Common myeloid progenitor, CD34-positive (primary cell): ENCODE measurements at regions not wholly inside any gene's neighbourhood (a gene's known extent, or its start where the extent isn't known, plus 50 kb on each side); places are given as distances from the start of the nearest gene placed in this dataset.

Experiments
- CTCF ChIA-PET: fragments of 350-600 bp; sonication (Branson Sonifier 250); formaldehyde crosslinking; loops from one replicate; lab custom pipeline; 2021; ENCODE audit warnings: antibody characterized with exemption; lab: Charles Lee
- POLR2A ChIA-PET: fragments of 350-600 bp; sonication (Branson Sonifier 250); formaldehyde crosslinking; loops from one replicate; lab custom pipeline; 2021; ENCODE audit warnings: antibody characterized with exemption; lab: Charles Lee
- DNase-seq, 3 donors: peaks; one replicate each; pipeline versions ENCODE4 v3.0.0 to v3.0.0-alpha.2; 2013
- H3K27ac ChIP-seq, 2 experiments: 1 replicate in 1 of 2; 2 replicates in 1 of 2; pipeline ENCODE4 v1.7.0; 2013; ENCODE audit warnings: inconsistent platforms in 2 of 2, low read length in 2 of 2, mild to moderate bottlenecking in 2 of 2, low read depth in 1 of 2, moderate library complexity in 1 of 2; ENCODE audit not compliant: severe bottlenecking in 2 of 2, insufficient read depth in 1 of 2, poor library complexity in 1 of 2
- H3K27me3 ChIP-seq, 5 experiments: replicated peaks in 2 of 5; 1 replicate in 3 of 5; 2 replicates in 2 of 5; pipeline versions ENCODE4 v1.6.1 to v1.7.0; 2013; ENCODE audit warnings: low read length in 4 of 5, mild to moderate bottlenecking in 2 of 5, moderate library complexity in 2 of 5, inconsistent platforms in 1 of 5; ENCODE audit not compliant: insufficient read depth in 5 of 5, control insufficient read depth in 4 of 5
- H3K36me3 ChIP-seq, 4 experiments: 1 replicate in 2 of 4; 2 replicates in 2 of 4; pipeline versions ENCODE4 v1.6.1 to v1.7.0; 2013; ENCODE audit warnings: low read length in 3 of 4, control low read depth in 1 of 4, mild to moderate bottlenecking in 1 of 4; ENCODE audit not compliant: control insufficient read depth in 4 of 4, insufficient read depth in 4 of 4
- H3K4me1 ChIP-seq, 4 experiments: 1 replicate in 3 of 4; 2 replicates in 1 of 4; pipeline versions ENCODE4 v1.6.1 to v1.7.1; 2013; ENCODE audit warnings: low read length in 3 of 4, mild to moderate bottlenecking in 3 of 4, control low read depth in 1 of 4, inconsistent platforms in 1 of 4, moderate library complexity in 1 of 4; ENCODE audit not compliant: control insufficient read depth in 4 of 4, insufficient read depth in 4 of 4; ENCODE audit errors: control extremely low read depth in 1 of 4
- H3K4me3 ChIP-seq, 7 experiments: 1 replicate in 4 of 7; 2 replicates in 3 of 7; pipeline versions ENCODE4 v1.5.1 to v1.7.0; 2013; ENCODE audit warnings: mild to moderate bottlenecking in 7 of 7, low read length in 6 of 7, moderate library complexity in 6 of 7, inconsistent platforms in 2 of 7, low read depth in 2 of 7, control low read depth in 1 of 7; ENCODE audit not compliant: insufficient read depth in 4 of 7, control insufficient read depth in 1 of 7; ENCODE audit errors: extremely low read depth in 1 of 7
- H3K9me3 ChIP-seq, 5 experiments: 1 replicate in 4 of 5; 2 replicates in 1 of 5; pipeline versions ENCODE4 v1.6.1 to v1.7.1; 2013; ENCODE audit warnings: low read length in 4 of 5, mild to moderate bottlenecking in 2 of 5, inconsistent platforms in 1 of 5, low read depth in 1 of 5, moderate library complexity in 1 of 5; ENCODE audit not compliant: control insufficient read depth in 4 of 5, insufficient read depth in 2 of 5; ENCODE audit errors: control extremely low read depth in 1 of 5
- WGBS: methylation state at CpG from one replicate; pipeline ENCODE4 v1.1.5; 2013; ENCODE audit not compliant: insufficient coverage; 5-methylcytosine and 5-hydroxymethylcytosine counted together

GRCh38 chr22:49240472-49240871 lies 587.2 kb downstream of the BRD1 start:
- Histone ChIP-seq H3K9me3 (no peaks in the 10 kb centered on the region), H3K36me3 (no peaks in the 10 kb centered on the region), H3K4me1 (no peaks in the 10 kb centered on the region), H3K27me3 (peaks cover 0 to 2% (median 0%) of the 10 kb centered on the region in 5 experiments), H3K27ac (no peak overlapping the region), H3K4me3 (no peak overlapping the region)
- POLR2A ChIA-PET = no interaction called here
- WGBS = 87% methylated on average over 12 of the region's 12 CpGs
- CTCF ChIA-PET = no interaction called here
- DNase-seq = no peak

- no peaks in the 10 kb centered on the region for H3K9me3 ChIP-seq
- H3K36me3 ChIP-seq = no peaks in the 10 kb centered on the region
- DNase-seq = no peak
- no peak overlapping the region for H3K27ac ChIP-seq
- 83% methylated on average over 9 of the region's 9 CpGs for WGBS
- peaks cover 0 to 2% (median 0%) of the 10 kb centered on the region in 5 experiments for H3K27me3 ChIP-seq
- H3K4me3 ChIP-seq = no peak overlapping the region
- CTCF ChIA-PET = no interaction called here
- POLR2A ChIA-PET = no interaction called here
- H3K4me1 ChIP-seq = no peaks in the 10 kb centered on the region
These were observed 587.7 kb downstream of the BRD1 start for GRCh38 chr22:49240016-49240380.

GRCh38 chr22:49239264-49240015 lies 588.2 kb downstream of the BRD1 start:
- H3K4me1 ChIP-seq = no peaks in the 10 kb centered on the region
- no peaks in the 10 kb centered on the region for H3K36me3 ChIP-seq
- DNase-seq = no peak
- H3K27ac ChIP-seq = no peak overlapping the region
- no peaks in the 10 kb centered on the region for H3K9me3 ChIP-seq
- ChIA-PET POLR2A (no interaction called here), CTCF (no interaction called here)
- peaks cover 0 to 6% (median 0%) of the 10 kb centered on the region in 5 experiments for H3K27me3 ChIP-seq
- 86% methylated on average over 15 of the region's 18 CpGs for WGBS
- no peak overlapping the region for H3K4me3 ChIP-seq

GRCh38 chr22:49238181-49239141 lies 589.2 kb downstream of the BRD1 start:
- Histone ChIP-seq H3K36me3 (no peaks in the 10 kb centered on the region), H3K9me3 (no peaks in the 10 kb centered on the region), H3K27me3 (peaks cover 0 to 9% (median 2%) of the 10 kb centered on the region in 5 experiments), H3K4me1 (no peaks in the 10 kb centered on the region), H3K4me3 (no peak overlapping the region), H3K27ac (no peak overlapping the region)
- ChIA-PET POLR2A (no interaction called here), CTCF (no interaction called here)
- 85% methylated on average over 24 of the region's 25 CpGs for WGBS
- DNase-seq = no peak

GRCh38 chr22:49237703-49238102 lies 590.0 kb downstream of the BRD1 start:
- no peak overlapping the region for H3K4me3 ChIP-seq
- no peaks in the 10 kb centered on the region for H3K36me3 ChIP-seq
- DNase-seq = no peak
- H3K9me3 ChIP-seq = no peaks in the 10 kb centered on the region
- H3K27me3 ChIP-seq = peaks cover 0 to 10% (median 2%) of the 10 kb centered on the region in 5 experiments
- H3K27ac ChIP-seq = no peak overlapping the region
- WGBS = 44% methylated on average over 3 of the region's 7 CpGs
- CTCF ChIA-PET = no interaction called here
- H3K4me1 ChIP-seq = no peaks in the 10 kb centered on the region
- POLR2A ChIA-PET = no interaction called here

- ChIA-PET CTCF (no interaction called here), POLR2A (no interaction called here)
- no peak overlapping the region for H3K27ac ChIP-seq
- no CpG with 5 or more reads among the region's 3 CpGs for WGBS
- no peaks in the 10 kb centered on the region for H3K36me3 ChIP-seq
- no peaks in the 10 kb centered on the region for H3K9me3 ChIP-seq
- H3K4me1 ChIP-seq = no peaks in the 10 kb centered on the region
- peaks cover 0 to 13% (median 2%) of the 10 kb centered on the region in 5 experiments for H3K27me3 ChIP-seq
- DNase-seq = no peak
- no peak overlapping the region for H3K4me3 ChIP-seq
These were observed 590.4 kb downstream of the BRD1 start for GRCh38 chr22:49237279-49237678.

- POLR2A ChIA-PET = no interaction called here
- H3K4me1 ChIP-seq = no peaks in the 10 kb centered on the region
- peaks cover 0 to 13% (median 2%) of the 10 kb centered on the region in 5 experiments for H3K27me3 ChIP-seq
- DNase-seq = no peak
- no peaks in the 10 kb centered on the region for H3K9me3 ChIP-seq
- CTCF ChIA-PET = no interaction called here
- no peak overlapping the region for H3K27ac ChIP-seq
- no peaks in the 10 kb centered on the region for H3K36me3 ChIP-seq
- H3K4me3 ChIP-seq = no peak overlapping the region
- WGBS = 96% methylated on average over 10 of the region's 11 CpGs
These were observed 591.1 kb downstream of the BRD1 start for GRCh38 chr22:49236541-49237075.
